Stomach (tissue), 8 donors: ENCODE measurements at regions not wholly inside any gene's neighbourhood (a gene's known extent, or its start where the extent isn't known, plus 50 kb on each side); places are given as distances from the start of the nearest gene placed in this dataset.
"Not testable (repeated sequence)": the region's sequence is repeated elsewhere in the genome, so short reads cannot be mapped to it uniquely, and the experiment has no call there.

ENCODE experiments used
- DNase-seq, 2 donors: peaks; one replicate each; pipeline versions ENCODE4 v3.0.0 to v3.0.0-alpha.2; 2013 to 2019
- H3K27ac ChIP-seq, 5 donors: fragments of 200-600 bp in 4 of 5; sonication (generic) in 4 of 5; one replicate each; pipeline ENCODE4 v1.5.1; 2013 to 2019; ENCODE audit warnings: mild to moderate bottlenecking in 1 of 5, moderate library complexity in 1 of 5
- H3K27me3 ChIP-seq, 3 donors: fragments of 200-600 bp; sonication (generic); one replicate each; pipeline ENCODE4 v1.5.1; 2017 to 2019; ENCODE audit warnings: mixed run types in 1 of 3
- H3K36me3 ChIP-seq, 4 donors: fragments of 200-600 bp; sonication (generic); 1 replicate in 3 of 4; 2 replicates in 1 of 4; pipeline ENCODE4 v1.5.1; 2016 to 2019
- H3K4me1 ChIP-seq, 4 donors: fragments of 200-600 bp; sonication (generic); one replicate each; pipeline ENCODE4 v1.5.1; 2016 to 2019
- H3K4me3 ChIP-seq, 4 donors: fragments of 200-600 bp; sonication (generic) in 3 of 4; one replicate each; pipeline ENCODE4 v1.5.1; 2016 to 2019; ENCODE audit warnings: mild to moderate bottlenecking in 1 of 4
- H3K9me3 ChIP-seq, 4 donors: fragments of 200-600 bp; sonication (generic); one replicate each; pipeline ENCODE4 v1.5.1; 2016 to 2019
- EP300 ChIP-seq: sonication (generic); formaldehyde crosslinking; IDR thresholded peaks from one replicate; pipeline ENCODE4 v1.6.1; 2017; ENCODE audit warnings: antibody characterized with exemption
- POLR2A ChIP-seq, 4 donors: fragments of 450-650 bp; IDR thresholded peaks; one replicate each; pipeline ENCODE4 v1.6.1; 2016; ENCODE audit warnings: antibody characterized with exemption in 4 of 4, control low read depth in 2 of 4, mild to moderate bottlenecking in 1 of 4, moderate library complexity in 1 of 4
- POLR2AphosphoS5 ChIP-seq, 3 donors: sonication (generic); formaldehyde crosslinking; IDR thresholded peaks; one replicate each; pipeline ENCODE4 v1.6.1; 2016; ENCODE audit warnings: antibody characterized with exemption in 3 of 3
- WGBS, 5 donors: extraction: QIAGEN DNeasy Blood & Tissue Kit in 3 of 5; methylation state at CpG; one replicate each; pipeline versions ENCODE4 v1.1.5 to v1.1.7; 2013 to 2018; 5-methylcytosine and 5-hydroxymethylcytosine counted together
- intact Hi-C: fragments of 100-400 bp; cut with DNase I; formaldehyde crosslinking; loops from one replicate; pipeline ENCODE4 v1.15.1; 2023; ENCODE audit warnings: low total_unique reads
- TF ChIP-seq, protein P1 (sequence below), 7 experiments: fragments of 450-650 bp in 4 of 7; fragments of 200-600 bp in 3 of 7; sonication (generic) in 3 of 7; IDR thresholded peaks; one replicate each; pipeline ENCODE4 v1.5.1; 2016 to 2019; ENCODE audit warnings: antibody characterized with exemption in 7 of 7, control low read depth in 2 of 7, mild to moderate bottlenecking in 1 of 7
- donor health status: healthy with polysubstance abuse.
- donor health status: Bipolar disorder and iron deficiency.
- donor health status: healthy.

DNA sequence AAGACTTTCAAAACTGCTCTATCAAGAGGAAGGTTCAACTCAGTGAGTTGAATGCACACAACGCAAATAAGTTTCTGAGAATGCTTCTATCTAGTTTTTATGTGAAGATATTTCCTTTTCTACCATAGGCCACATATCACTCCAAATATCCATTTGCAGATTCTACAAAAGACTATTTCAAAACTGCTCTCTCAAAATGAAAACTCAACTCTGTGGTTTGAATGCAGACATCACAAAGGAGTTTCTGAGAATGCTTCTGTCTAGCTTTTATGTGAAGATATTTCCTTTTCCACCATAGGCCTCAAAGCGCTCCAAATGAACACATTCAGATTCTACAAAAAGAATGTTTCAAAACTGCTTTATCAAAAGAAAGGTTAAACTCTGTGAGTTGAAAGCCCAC lies 1093.1 kb upstream of the DEFB115 start:
- H3K36me3 ChIP-seq, H3K27me3 ChIP-seq, DNase-seq, H3K4me3 ChIP-seq, H3K4me1 ChIP-seq, intact Hi-C loops, H3K9me3 ChIP-seq, H3K27ac ChIP-seq: not testable (repeated sequence)
- whole genome bisulfite sequencing, 5 donors, result 82 to 93% (median 89%) methylated on average over 2 of the region's 2 CpGs

DNA sequence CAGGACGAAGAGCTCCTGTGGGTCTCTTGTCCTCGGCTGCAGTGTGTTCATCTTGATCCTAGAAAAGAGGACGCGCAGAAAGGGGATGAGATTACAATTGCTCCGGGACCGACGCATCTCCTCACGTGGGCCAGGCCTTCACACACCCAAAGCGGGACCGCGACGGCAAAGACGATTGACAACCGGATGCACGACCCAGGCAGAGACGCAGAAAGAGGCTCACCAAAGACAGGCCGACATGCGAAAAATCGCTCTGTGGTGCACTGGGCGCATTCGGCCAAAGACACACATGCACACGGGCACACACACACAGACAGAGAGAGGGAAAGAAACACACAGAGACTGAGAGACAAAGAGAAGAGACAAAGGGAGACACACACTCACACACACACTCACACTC lies 1089.9 kb upstream of the DEFB115 start:
- no peaks in the 10 kb centered on the region for H3K4me1 ChIP-seq
- DNase-seq, result no peak
- H3K36me3 ChIP-seq, result no peaks in the 10 kb centered on the region
- intact Hi-C loops, result no loop called here
- no peak overlapping the region for H3K4me3 ChIP-seq
- H3K27me3 ChIP-seq, result no peaks in the 10 kb centered on the region
- no peak for TF ChIP-seq POLR2A (IDR thresholded peaks at IDR 0.05)
- TF ChIP-seq POLR2AphosphoS5 (IDR thresholded peaks at IDR 0.05), result no peak
- TF ChIP-seq EP300, result no peak
- TF ChIP-seq, protein P1, sequence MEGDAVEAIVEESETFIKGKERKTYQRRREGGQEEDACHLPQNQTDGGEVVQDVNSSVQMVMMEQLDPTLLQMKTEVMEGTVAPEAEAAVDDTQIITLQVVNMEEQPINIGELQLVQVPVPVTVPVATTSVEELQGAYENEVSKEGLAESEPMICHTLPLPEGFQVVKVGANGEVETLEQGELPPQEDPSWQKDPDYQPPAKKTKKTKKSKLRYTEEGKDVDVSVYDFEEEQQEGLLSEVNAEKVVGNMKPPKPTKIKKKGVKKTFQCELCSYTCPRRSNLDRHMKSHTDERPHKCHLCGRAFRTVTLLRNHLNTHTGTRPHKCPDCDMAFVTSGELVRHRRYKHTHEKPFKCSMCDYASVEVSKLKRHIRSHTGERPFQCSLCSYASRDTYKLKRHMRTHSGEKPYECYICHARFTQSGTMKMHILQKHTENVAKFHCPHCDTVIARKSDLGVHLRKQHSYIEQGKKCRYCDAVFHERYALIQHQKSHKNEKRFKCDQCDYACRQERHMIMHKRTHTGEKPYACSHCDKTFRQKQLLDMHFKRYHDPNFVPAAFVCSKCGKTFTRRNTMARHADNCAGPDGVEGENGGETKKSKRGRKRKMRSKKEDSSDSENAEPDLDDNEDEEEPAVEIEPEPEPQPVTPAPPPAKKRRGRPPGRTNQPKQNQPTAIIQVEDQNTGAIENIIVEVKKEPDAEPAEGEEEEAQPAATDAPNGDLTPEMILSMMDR (IDR thresholded peaks at IDR 0.05), result no peak
- H3K27ac ChIP-seq, result no peak overlapping the region
- 91 to 96% (median 93%) methylated on average over 18 to 22 of the region's 22 CpGs for WGBS, 5 donors
- peaks cover 0 to 10% (median 0%) of the 10 kb centered on the region in 4 donors for H3K9me3 ChIP-seq

DNA sequence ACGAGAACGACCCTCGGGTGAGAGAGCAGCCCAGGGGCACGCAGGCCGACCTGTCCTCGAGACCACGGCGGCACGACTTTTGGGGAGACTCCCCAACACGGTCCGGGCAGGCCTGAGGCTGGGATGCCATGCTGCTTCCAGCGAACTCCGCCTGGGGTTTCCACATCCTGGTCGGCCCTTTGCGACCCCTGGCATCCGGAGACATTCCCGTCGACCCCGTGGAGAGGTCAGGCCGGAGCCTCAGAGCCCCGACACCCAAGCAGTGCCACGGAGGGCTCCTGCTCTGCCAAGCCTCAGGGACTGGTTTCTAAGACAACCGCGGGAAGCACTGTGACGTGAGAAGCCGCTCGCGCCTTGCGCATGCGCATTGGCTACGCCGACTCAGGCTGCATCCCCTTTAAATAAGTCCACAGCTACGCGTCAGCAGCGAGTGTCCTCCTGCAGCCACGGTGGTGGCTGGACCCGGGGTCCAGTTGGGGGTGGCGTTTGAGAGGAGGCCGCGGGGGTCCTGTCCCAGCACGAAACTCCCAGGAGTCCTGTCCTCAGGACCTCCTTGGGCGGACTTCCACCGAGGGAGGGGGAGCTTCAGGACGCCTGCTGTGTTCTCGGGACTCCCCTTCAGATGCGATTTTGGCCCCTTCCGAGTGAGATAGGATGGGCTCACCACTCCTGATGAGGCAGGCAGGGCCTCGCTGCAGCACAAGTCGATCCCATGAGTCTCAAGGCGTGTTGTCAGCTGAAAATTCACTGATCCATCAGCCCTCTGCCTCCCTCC lies 1089.3 kb upstream of the DEFB115 start:
- WGBS, 5 donors, result 54 to 67% (median 58%) methylated on average over 28 to 50 of the region's 50 CpGs
- DNase-seq, result no peak
- H3K4me1 ChIP-seq, result no peaks in the 10 kb centered on the region
- TF ChIP-seq, protein P1 (IDR thresholded peaks at IDR 0.05), result no peak
- TF ChIP-seq EP300 (no peak), POLR2AphosphoS5 (IDR thresholded peaks at IDR 0.05) (no peak), POLR2A (IDR thresholded peaks at IDR 0.05) (no peak)
- no peaks in the 10 kb centered on the region for H3K36me3 ChIP-seq
- no peaks in the 10 kb centered on the region for H3K27me3 ChIP-seq
- H3K4me3 ChIP-seq, result no peak overlapping the region
- H3K27ac ChIP-seq, result no peak overlapping the region
- intact Hi-C loops, result no loop called here
- H3K9me3 ChIP-seq, result peaks cover 0 to 10% (median 0%) of the 10 kb centered on the region in 4 donors

DNA sequence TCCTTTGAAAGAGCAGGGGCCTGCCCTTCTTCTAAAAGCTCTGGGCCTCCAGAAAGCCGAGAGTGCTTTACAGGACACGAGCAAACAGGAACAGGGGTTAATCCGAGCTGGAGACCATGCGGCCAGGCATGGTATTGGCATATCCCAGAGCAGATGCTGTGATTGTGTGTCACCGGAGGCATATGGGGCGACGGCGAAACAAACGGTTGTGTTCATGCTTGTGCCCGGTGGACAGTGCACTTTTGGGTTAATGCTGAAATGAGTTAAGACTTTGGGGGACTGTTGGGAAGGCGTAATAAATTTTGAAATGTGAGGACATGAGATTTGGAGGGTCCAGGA lies 1088.7 kb upstream of the DEFB115 start:
- H3K9me3 ChIP-seq, result peaks cover 0 to 10% (median 0%) of the 10 kb centered on the region in 4 donors
- TF ChIP-seq, protein P1 (IDR thresholded peaks at IDR 0.05), result no peak
- TF ChIP-seq POLR2AphosphoS5 (IDR thresholded peaks at IDR 0.05) (no peak), EP300 (no peak), POLR2A (IDR thresholded peaks at IDR 0.05) (no peak)
- 77 to 89% (median 85%) methylated on average over 11 of the region's 11 CpGs for WGBS, 5 donors
- no peaks in the 10 kb centered on the region for H3K27me3 ChIP-seq
- H3K36me3 ChIP-seq, result no peaks in the 10 kb centered on the region
- no peak overlapping the region for H3K4me3 ChIP-seq
- intact Hi-C loops, result no loop called here
- H3K27ac ChIP-seq, result no peak overlapping the region
- DNase-seq, result no peak
- no peaks in the 10 kb centered on the region for H3K4me1 ChIP-seq

DNA sequence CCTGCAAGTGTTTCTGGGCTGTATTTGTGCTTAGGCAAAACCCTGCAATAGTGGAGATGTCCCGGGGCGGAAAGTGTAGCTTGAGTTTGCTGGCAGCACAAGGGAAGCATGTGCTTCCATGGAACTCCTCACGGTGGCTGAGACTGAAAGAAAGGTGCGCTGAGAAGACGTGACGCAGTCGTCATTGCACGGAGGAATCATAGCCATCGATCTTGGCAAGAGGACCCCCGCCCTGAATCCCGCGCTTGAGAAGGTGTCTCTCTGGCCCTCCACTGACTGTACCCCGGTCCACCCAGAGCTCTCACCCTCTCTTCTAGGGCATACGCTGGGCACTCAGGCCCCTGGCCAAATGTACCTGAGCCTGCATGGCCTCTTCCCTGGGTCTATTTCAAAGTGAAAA lies 1081.8 kb upstream of the DEFB115 start:
- no peaks in the 10 kb centered on the region for H3K9me3 ChIP-seq
- no peaks in the 10 kb centered on the region for H3K27me3 ChIP-seq
- H3K4me3 ChIP-seq, result no peak overlapping the region
- WGBS, 5 donors, result 75 to 86% (median 79%) methylated on average over 14 of the region's 14 CpGs
- H3K4me1 ChIP-seq, result no peaks in the 10 kb centered on the region
- intact Hi-C loops, result no loop called here
- TF ChIP-seq POLR2AphosphoS5 (IDR thresholded peaks at IDR 0.05), result no peak
- TF ChIP-seq, protein P1 (IDR thresholded peaks at IDR 0.05), result no peak
- no peak for TF ChIP-seq POLR2A (IDR thresholded peaks at IDR 0.05)
- TF ChIP-seq EP300, result no peak
- no peak for DNase-seq
- no peak overlapping the region for H3K27ac ChIP-seq
- H3K36me3 ChIP-seq, result no peaks in the 10 kb centered on the region

DNA sequence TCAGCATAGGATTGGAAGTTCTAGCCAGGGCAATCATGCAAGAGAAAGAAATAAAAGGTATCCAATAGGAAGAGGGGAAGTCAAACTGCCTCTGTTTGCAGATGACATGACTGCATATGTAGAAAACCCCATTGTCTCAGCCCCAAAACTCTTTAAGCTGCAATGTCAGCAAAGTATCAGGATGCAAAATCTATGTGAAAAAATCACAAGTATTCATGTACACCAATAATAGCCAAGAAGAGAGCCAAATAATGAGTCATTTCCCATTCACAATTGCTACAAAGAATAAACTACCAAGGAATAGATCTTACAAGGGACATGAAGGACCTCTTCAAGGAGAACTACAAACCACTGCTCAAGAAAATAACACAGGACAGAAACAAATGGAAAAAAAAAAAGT lies 1074.3 kb upstream of the DEFB115 start:
- H3K27ac ChIP-seq, H3K4me1 ChIP-seq, H3K4me3 ChIP-seq, H3K9me3 ChIP-seq, H3K36me3 ChIP-seq, DNase-seq, intact Hi-C loops, H3K27me3 ChIP-seq: not testable (repeated sequence)

DNA sequence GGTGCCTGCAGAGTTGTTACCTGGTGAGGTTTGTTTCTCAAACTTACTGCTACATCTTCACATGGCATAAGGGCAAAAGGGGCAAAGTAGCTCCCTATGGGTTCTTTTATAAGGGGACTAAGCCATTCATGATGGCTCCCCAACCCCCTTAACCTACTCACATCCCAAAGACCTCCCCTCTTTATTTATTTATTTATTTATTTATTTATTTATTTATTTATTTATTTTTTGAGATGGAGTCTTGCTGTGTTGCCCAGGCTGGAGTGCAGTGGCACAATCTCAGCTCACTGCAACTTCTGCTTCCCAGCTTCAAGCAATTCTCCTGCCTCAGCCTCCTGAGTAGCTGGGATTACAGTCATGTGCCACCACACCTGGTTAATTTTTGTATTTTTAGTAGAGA lies 1065.7 kb upstream of the DEFB115 start:
- DNase-seq, intact Hi-C loops, H3K27ac ChIP-seq, H3K4me3 ChIP-seq, H3K4me1 ChIP-seq, H3K27me3 ChIP-seq, H3K9me3 ChIP-seq, H3K36me3 ChIP-seq: not testable (repeated sequence)

DNA sequence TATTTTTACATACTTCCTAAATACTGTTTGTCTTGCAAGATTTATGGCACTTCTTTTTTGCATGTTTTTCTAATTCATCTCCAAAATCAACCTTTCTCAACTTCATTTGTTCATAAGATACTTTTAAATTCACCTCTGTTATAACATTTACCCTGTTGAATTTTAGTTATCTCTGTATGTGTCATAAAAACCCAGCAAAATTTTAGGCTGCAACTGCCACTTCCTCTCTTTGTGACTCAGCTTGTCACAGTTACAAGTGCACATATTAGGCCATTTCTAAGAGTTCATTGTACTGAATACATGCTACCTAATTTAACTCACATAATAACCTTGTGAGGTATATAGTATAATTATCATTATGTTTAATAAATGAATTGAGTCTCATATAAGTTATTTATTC lies 1023.0 kb upstream of the DEFB115 start:
- DNase-seq, intact Hi-C loops, H3K9me3 ChIP-seq, H3K27me3 ChIP-seq, H3K4me3 ChIP-seq, H3K27ac ChIP-seq, H3K36me3 ChIP-seq, H3K4me1 ChIP-seq: not testable (repeated sequence)
